ENCODE measurements at regions not wholly inside any gene's neighbourhood (a gene's known extent, or its start where the extent isn't known, plus 50 kb on each side); places are given as distances from the start of the nearest gene placed in this dataset.

DNA sequence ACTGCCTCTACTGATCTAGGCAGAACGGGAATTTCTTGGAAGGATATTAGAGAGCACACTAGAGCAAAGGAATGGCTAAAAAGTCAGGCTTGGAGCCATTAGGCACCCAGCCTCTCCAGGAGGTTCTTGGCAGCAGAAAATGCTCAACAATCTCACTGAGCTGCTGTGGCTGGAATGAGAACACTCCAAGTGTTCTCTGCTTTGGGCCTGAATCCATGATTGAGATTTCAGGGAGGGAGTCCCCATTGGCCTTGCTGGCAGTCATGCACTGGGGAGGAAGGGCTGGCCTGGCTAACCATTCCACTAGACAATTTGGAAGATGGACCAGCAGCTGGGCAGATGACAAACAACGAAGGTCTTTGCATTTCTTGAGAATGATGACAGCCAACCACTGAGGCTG is 362.6 kb downstream of the SHQ1 start:
- no peak overlapping the region for H4K8ac ChIP-seq (replicated peaks; ENCODE audit: insufficient read length, low read depth, low read length)
- H4K20me1 ChIP-seq (ENCODE audit: control insufficient read depth, insufficient read depth, insufficient read length): no peaks in the 10 kb centered on the region
- no peaks in the 10 kb centered on the region for H3K79me2 ChIP-seq (ENCODE audit: insufficient read depth, low read length)
- no peak overlapping the region for H3K23ac ChIP-seq (ENCODE audit: insufficient read length, low read depth, low read length)
- H3K27ac ChIP-seq (ENCODE audit: insufficient read length, low read depth, low read length): no peak overlapping the region
- no peaks in the 10 kb centered on the region for H3K23me2 ChIP-seq (ENCODE audit: insufficient read length, low read depth, low read length, poor library complexity, severe bottlenecking)
- no peaks in the 10 kb centered on the region for H3K27me3 ChIP-seq (ENCODE audit: insufficient read depth, low read length)
- H3K9me3 ChIP-seq (ENCODE audit: control insufficient read depth, low read depth, low read length): no peaks in the 10 kb centered on the region
- no peak overlapping the region for H3T11ph ChIP-seq (ENCODE audit: low read length)
- H2AFZ ChIP-seq (ENCODE audit: low read length): no peak overlapping the region
- H3K18ac ChIP-seq (ENCODE audit: insufficient read length, low read depth, low read length): no peak overlapping the region
- H3K36me3 Mint-ChIP-seq (ENCODE audit: insufficient read depth in 1 of 3, low read depth in 3 of 3): no peaks in the 10 kb centered on the region
- H2BK15ac ChIP-seq (ENCODE audit: low read depth, low read length): no peak overlapping the region
- H3K9ac ChIP-seq (ENCODE audit: extremely low read depth, insufficient read length, low read length): no peak overlapping the region
- DNase-seq: no peak
- H3K9me3 Mint-ChIP-seq: peaks cover 0 to 3% of the 10 kb centered on the region in 2 experiments; a peak in 2 of 5 replicates
- peaks cover 40 to 41% of the 10 kb centered on the region in 2 experiments for H3K4me1 Mint-ChIP-seq
- no peak overlapping the region for H2BK20ac ChIP-seq (ENCODE audit: low read depth, low read length, poor library complexity, severe bottlenecking)
- peaks cover 8% of the 10 kb centered on the region for H3K27me3 Mint-ChIP-seq (ENCODE audit: low read depth)
- H3K14ac ChIP-seq (ENCODE audit: insufficient read depth, low read length): no peak overlapping the region
- H2BK12ac ChIP-seq (ENCODE audit: insufficient read length, low read depth, low read length): no peak overlapping the region
- H3K4ac ChIP-seq (ENCODE audit: low read depth, low read length): no peak overlapping the region
- TF ChIP-seq, protein P1, sequence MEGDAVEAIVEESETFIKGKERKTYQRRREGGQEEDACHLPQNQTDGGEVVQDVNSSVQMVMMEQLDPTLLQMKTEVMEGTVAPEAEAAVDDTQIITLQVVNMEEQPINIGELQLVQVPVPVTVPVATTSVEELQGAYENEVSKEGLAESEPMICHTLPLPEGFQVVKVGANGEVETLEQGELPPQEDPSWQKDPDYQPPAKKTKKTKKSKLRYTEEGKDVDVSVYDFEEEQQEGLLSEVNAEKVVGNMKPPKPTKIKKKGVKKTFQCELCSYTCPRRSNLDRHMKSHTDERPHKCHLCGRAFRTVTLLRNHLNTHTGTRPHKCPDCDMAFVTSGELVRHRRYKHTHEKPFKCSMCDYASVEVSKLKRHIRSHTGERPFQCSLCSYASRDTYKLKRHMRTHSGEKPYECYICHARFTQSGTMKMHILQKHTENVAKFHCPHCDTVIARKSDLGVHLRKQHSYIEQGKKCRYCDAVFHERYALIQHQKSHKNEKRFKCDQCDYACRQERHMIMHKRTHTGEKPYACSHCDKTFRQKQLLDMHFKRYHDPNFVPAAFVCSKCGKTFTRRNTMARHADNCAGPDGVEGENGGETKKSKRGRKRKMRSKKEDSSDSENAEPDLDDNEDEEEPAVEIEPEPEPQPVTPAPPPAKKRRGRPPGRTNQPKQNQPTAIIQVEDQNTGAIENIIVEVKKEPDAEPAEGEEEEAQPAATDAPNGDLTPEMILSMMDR (conservative IDR thresholded peaks at IDR 0.05): no peak
- H2AK5ac ChIP-seq (ENCODE audit: insufficient read length, low read length): no peak overlapping the region
- no peaks in the 10 kb centered on the region for H3K79me1 ChIP-seq (ENCODE audit: insufficient read depth, low read depth, low read length, poor library complexity, severe bottlenecking)
- no peak overlapping the region for H2BK5ac ChIP-seq (ENCODE audit: insufficient read length, low read length)
- H3K56ac ChIP-seq (ENCODE audit: insufficient read length, low read depth, low read length): no peak overlapping the region
- no peak overlapping the region for H3K4me3 Mint-ChIP-seq
- no peak overlapping the region for H2BK120ac ChIP-seq (ENCODE audit: low read depth, low read length, poor library complexity, severe bottlenecking)
- H4K91ac ChIP-seq (ENCODE audit: insufficient read length, low read depth, low read length): no peak overlapping the region
- no CpG with 5 or more reads among the region's 2 CpGs for WGBS (ENCODE audit: extremely low coverage, insufficient read length, low lambda C conversion rate)
- peaks cover 14% of the 10 kb centered on the region for H3K4me1 ChIP-seq (ENCODE audit: insufficient read depth, low read length)
- H4K5ac ChIP-seq (ENCODE audit: insufficient read length, low read depth, low read length): no peak overlapping the region
- H3K27ac Mint-ChIP-seq: no peak overlapping the region
- H3K4me2 ChIP-seq (ENCODE audit: insufficient read depth, insufficient read length, low read length): no peak overlapping the region

Data from H9 (cell line).